Loucy (cell line): ENCODE measurements at regions not wholly inside any gene's neighbourhood (a gene's known extent, or its start where the extent isn't known, plus 50 kb on each side); places are given as distances from the start of the nearest gene placed in this dataset.

ENCODE experiments used
- H2AFZ ChIP-seq: fragments of 200-600 bp; sonication (generic); 2 replicates; pipeline ENCODE4 v1.6.0; 2016; ENCODE audit warnings: antibody characterized with exemption, mild to moderate bottlenecking, low read length, moderate library complexity
- H3F3A ChIP-seq: fragments of 200-600 bp; 2 replicates; pipeline ENCODE4 v1.6.0; 2016; ENCODE audit warnings: antibody characterized with exemption, low read depth, mild to moderate bottlenecking
- H3K27me3 ChIP-seq: fragments of 200-600 bp; sonication (generic); 2 replicates; pipeline ENCODE4 v1.6.1; 2014; ENCODE audit warnings: low read length, mild to moderate bottlenecking; ENCODE audit not compliant: insufficient read depth, poor library complexity, severe bottlenecking
- H3K36me3 ChIP-seq: fragments of 200-600 bp; sonication (generic); 2 replicates; pipeline ENCODE4 v1.6.1; 2016; ENCODE audit warnings: low read length; ENCODE audit not compliant: insufficient read depth
- H3K4me1 ChIP-seq: fragments of 200-600 bp; sonication (generic); 2 replicates; pipeline ENCODE4 v1.5.1; 2014; ENCODE audit warnings: low read length, mild to moderate bottlenecking; ENCODE audit not compliant: insufficient read depth, poor library complexity, severe bottlenecking
- H3K4me2 ChIP-seq: fragments of 200-600 bp; sonication (generic); 2 replicates; pipeline ENCODE4 v1.6.0; 2014; ENCODE audit warnings: antibody characterized with exemption, low read length, low read depth, mild to moderate bottlenecking; ENCODE audit not compliant: poor library complexity, severe bottlenecking
- H3K4me3 ChIP-seq: fragments of 200-600 bp; sonication (generic); 2 replicates; pipeline ENCODE4 v1.5.1; 2014; ENCODE audit warnings: low read length, mild to moderate bottlenecking, mixed read lengths; ENCODE audit not compliant: poor library complexity, severe bottlenecking
- H3K79me2 ChIP-seq: fragments of 200-600 bp; sonication (generic); 2 replicates; pipeline ENCODE4 v1.6.1; 2014; ENCODE audit warnings: low read length; ENCODE audit not compliant: insufficient read depth
- H3K9ac ChIP-seq: fragments of 200-600 bp; sonication (generic); 2 replicates; pipeline ENCODE4 v1.6.0; 2014; ENCODE audit warnings: mild to moderate bottlenecking, low read depth, low read length, moderate library complexity; ENCODE audit not compliant: poor library complexity, severe bottlenecking
- H3K9me2 ChIP-seq: fragments of 200-600 bp; sonication (generic); replicated peaks from 2 replicates; pipeline ENCODE4 v1.6.1; 2016; ENCODE audit warnings: low read depth, low read length, mixed read lengths
- H3K9me3 ChIP-seq: fragments of 200-600 bp; sonication (generic); 2 replicates; pipeline ENCODE4 v1.6.1; 2014; ENCODE audit warnings: mild to moderate bottlenecking, antibody characterized with exemption, low read length, low read depth; ENCODE audit not compliant: insufficient read depth
- H4K20me1 ChIP-seq: fragments of 200-600 bp; sonication (generic); 2 replicates; pipeline ENCODE4 v1.6.0; 2014; ENCODE audit warnings: antibody characterized with exemption, low read length, mild to moderate bottlenecking; ENCODE audit not compliant: insufficient read depth, poor library complexity, severe bottlenecking
- CTCF ChIP-seq: fragments of 200-600 bp; sonication (generic); conservative IDR thresholded peaks from 2 replicates; pipeline ENCODE4 v1.5.1; 2014; ENCODE audit warnings: mild to moderate bottlenecking, antibody characterized with exemption, low read length
- EZH2phosphoT487 ChIP-seq: fragments of 200-600 bp; IDR thresholded peaks from 2 replicates; pipeline ENCODE4 v1.6.1; 2018; ENCODE audit warnings: antibody characterized with exemption, mild to moderate bottlenecking, moderate library complexity, borderline replicate concordance

DNA sequence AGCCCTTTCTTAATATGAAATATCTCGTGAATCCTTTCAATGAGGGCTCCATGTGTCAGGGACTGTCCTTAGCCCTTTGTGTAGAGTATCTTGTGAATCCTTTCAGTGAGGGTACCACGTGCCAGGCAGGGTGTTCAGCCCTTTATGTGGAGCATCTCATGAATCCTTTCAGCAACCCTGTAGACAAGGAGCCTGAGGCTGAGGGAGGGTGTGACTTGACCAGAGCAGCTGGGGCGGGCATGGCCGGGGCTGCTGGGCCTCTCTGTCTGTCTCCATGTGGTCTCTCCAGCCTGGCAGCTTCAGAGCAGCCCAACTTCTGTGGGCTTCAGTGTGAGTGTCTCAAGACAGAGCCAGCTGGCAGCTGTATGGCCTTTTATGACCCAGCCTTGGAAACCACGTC is 140.2 kb downstream of the AACS start:
- Histone ChIP-seq H3F3A (no peaks in the 10 kb centered on the region), H3K9me3 (no peaks in the 10 kb centered on the region), H4K20me1 (no peaks in the 10 kb centered on the region), H3K36me3 (no peaks in the 10 kb centered on the region), H3K9ac (no peak overlapping the region), H2AFZ (no peak overlapping the region), H3K4me1 (no peaks in the 10 kb centered on the region), H3K4me3 (no peak overlapping the region), H3K79me2 (no peaks in the 10 kb centered on the region), H3K9me2 (no peaks in the 10 kb centered on the region), H3K4me2 (no peak overlapping the region), H3K27me3 (no peaks in the 10 kb centered on the region)
- TF ChIP-seq EZH2phosphoT487 (no peak), CTCF (no peak)

DNA sequence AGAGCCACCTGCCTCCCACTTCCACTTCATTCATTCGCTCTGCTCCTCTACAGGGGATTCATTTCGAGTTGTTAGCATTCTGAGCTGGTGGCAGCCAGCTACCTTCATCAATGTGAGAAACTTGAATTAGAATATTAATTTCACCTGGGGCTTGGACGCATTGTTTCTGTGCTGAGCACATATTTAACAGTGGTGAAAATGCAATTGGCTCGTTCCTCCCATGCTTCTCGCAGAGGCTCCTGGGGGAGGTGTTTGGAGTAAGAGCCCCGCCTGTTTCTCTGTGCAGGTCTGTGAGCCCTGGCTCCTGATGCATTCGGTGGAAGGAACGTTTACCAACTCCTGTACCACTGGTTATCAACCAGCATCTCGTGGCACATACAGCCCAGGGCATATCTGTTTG is 141.5 kb downstream of the AACS start:
- Histone ChIP-seq H3K4me3 (no peak overlapping the region), H2AFZ (no peak overlapping the region), H3K9ac (no peak overlapping the region), H3K4me2 (no peak overlapping the region), H3K9me3 (no peaks in the 10 kb centered on the region), H3K36me3 (no peaks in the 10 kb centered on the region), H3K27me3 (no peaks in the 10 kb centered on the region), H4K20me1 (no peaks in the 10 kb centered on the region), H3K4me1 (no peaks in the 10 kb centered on the region), H3K9me2 (no peaks in the 10 kb centered on the region), H3K79me2 (no peaks in the 10 kb centered on the region), H3F3A (no peaks in the 10 kb centered on the region)
- TF ChIP-seq EZH2phosphoT487 (no peak), CTCF (no peak)

GRCh38 chr12:125208334-125208733 is 143.1 kb downstream of the AACS start:
- no peaks in the 10 kb centered on the region for H3K27me3 ChIP-seq
- H3K4me2 ChIP-seq: no peak overlapping the region
- TF ChIP-seq CTCF (no peak), EZH2phosphoT487 (no peak)
- H3K9me2 ChIP-seq: no peaks in the 10 kb centered on the region
- no peaks in the 10 kb centered on the region for H3K9me3 ChIP-seq
- no peak overlapping the region for H3K4me3 ChIP-seq
- H3F3A ChIP-seq: no peaks in the 10 kb centered on the region
- H3K79me2 ChIP-seq: no peaks in the 10 kb centered on the region
- no peaks in the 10 kb centered on the region for H3K36me3 ChIP-seq
- no peak overlapping the region for H3K9ac ChIP-seq
- no peaks in the 10 kb centered on the region for H3K4me1 ChIP-seq
- no peaks in the 10 kb centered on the region for H4K20me1 ChIP-seq
- no peak overlapping the region for H2AFZ ChIP-seq
